ENCODE measurements at regions not wholly inside any gene's neighbourhood (a gene's known extent, or its start where the extent isn't known, plus 50 kb on each side); places are given as distances from the start of the nearest gene placed in this dataset.

DNA sequence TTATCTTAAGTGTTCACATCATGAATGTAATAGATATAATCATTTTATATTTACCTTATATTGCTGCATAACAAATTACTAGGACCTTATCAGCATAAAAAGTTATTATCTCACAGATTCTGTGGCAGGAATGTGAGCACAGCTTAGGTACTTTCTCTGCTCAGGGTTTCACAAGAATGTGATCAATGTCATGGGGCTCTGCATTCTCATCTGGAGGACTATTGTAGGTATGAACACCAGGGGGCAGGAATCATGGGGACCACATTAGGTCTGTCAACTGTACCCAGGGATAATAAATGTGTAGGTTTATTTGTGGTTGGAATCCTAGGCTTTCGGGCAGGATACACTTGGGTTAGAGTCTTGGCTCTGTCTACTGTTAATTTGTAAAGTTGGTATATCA, 519.2 kb downstream of the ARAP2 start:
- Histone ChIP-seq H3K36me3 (no peaks in the 10 kb centered on the region), H3K4me1 (no peaks in the 10 kb centered on the region), H3K27ac (no peak overlapping the region), H3K4me3 (no peak overlapping the region), H3K9me3 (no peaks in the 10 kb centered on the region), H3K27me3 (no peaks in the 10 kb centered on the region)
- TF ChIP-seq, protein P1, sequence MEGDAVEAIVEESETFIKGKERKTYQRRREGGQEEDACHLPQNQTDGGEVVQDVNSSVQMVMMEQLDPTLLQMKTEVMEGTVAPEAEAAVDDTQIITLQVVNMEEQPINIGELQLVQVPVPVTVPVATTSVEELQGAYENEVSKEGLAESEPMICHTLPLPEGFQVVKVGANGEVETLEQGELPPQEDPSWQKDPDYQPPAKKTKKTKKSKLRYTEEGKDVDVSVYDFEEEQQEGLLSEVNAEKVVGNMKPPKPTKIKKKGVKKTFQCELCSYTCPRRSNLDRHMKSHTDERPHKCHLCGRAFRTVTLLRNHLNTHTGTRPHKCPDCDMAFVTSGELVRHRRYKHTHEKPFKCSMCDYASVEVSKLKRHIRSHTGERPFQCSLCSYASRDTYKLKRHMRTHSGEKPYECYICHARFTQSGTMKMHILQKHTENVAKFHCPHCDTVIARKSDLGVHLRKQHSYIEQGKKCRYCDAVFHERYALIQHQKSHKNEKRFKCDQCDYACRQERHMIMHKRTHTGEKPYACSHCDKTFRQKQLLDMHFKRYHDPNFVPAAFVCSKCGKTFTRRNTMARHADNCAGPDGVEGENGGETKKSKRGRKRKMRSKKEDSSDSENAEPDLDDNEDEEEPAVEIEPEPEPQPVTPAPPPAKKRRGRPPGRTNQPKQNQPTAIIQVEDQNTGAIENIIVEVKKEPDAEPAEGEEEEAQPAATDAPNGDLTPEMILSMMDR (IDR thresholded peaks at IDR 0.05 in 4 of 5, conservative IDR thresholded peaks at IDR 0.05 in 1 of 5): no peak
- TF ChIP-seq POLR2A (IDR thresholded peaks at IDR 0.05): no peak
- ATAC-seq (no peak), DNase-seq (no peak)
- intact Hi-C loops (cut with DNase I; ENCODE audit: low total_unique reads) (no loop called here), in situ Hi-C loops (cut with MboI; ENCODE audit: low sequenced_read_pairs in 4 of 4) (no loop called here)

DNA sequence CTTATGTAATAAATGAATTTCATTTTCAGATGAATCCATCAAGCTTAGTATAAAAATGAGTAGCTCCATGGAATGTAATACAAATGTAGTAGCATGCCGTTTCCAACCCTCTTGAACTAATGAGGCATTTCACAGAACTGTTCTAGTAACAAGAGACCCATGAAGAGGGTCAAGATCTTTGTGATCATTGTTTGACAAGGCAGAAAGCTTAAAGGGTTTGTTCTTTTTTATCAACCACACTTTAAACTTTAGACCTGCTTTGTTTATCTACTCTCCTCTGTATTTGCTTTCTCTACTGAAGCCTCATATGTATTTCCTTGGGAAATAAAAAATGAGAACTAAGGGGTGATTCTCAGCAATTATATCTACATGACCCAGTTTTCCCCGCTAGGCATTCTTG, 513.9 kb downstream of the ARAP2 start:
- Histone ChIP-seq H3K27ac (no peak overlapping the region), H3K4me1 (no peaks in the 10 kb centered on the region), H3K4me3 (no peak overlapping the region), H3K36me3 (no peaks in the 10 kb centered on the region), H3K9me3 (no peaks in the 10 kb centered on the region), H3K27me3 (no peaks in the 10 kb centered on the region)
- no peak for DNase-seq
- in situ Hi-C loops (cut with MboI; ENCODE audit: low sequenced_read_pairs in 4 of 4) (no loop called here), intact Hi-C loops (cut with DNase I; ENCODE audit: low total_unique reads) (no loop called here)
- no peak for ATAC-seq
- no peak for TF ChIP-seq POLR2A (IDR thresholded peaks at IDR 0.05)
- TF ChIP-seq, protein P1 (IDR thresholded peaks at IDR 0.05 in 4 of 5, conservative IDR thresholded peaks at IDR 0.05 in 1 of 5): no peak

DNA sequence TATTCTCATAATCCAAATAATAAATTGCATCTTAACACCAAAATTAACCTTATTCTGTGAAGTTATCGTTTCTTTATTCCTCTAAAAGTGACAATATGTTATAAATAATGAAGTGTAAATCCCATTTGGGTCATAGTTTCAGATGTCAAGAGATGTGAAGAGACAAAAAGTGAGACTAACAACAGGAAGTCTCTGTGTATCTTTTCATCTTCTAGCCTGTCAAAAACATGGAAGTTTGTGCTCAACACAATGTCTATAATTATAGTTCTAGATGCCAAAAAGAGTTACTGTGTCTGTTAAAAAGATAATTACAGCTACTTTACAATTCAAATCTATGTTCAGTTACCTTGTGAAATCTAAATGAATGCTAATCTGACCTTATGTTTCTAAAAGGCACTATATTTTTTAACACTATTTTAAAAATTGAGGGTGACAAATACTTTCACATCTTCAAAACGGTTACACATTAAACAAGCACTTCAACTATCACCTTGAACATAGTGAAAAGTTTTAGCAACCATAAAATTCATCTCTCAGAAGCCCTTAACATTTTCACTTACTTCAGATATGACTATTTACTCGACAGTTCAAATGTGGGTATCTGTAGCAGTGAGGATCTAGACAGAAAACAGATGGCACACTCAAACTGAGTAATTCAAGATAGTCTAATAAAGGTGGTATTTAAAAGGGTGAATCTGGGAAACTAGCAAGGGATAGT, 509.8 kb downstream of the ARAP2 start:
- DNase-seq (no peak), ATAC-seq (no peak)
- Histone ChIP-seq H3K4me1 (no peaks in the 10 kb centered on the region), H3K27me3 (no peaks in the 10 kb centered on the region), H3K4me3 (no peak overlapping the region), H3K27ac (no peak overlapping the region), H3K36me3 (no peaks in the 10 kb centered on the region), H3K9me3 (no peaks in the 10 kb centered on the region)
- TF ChIP-seq, protein P1 (IDR thresholded peaks at IDR 0.05 in 4 of 5, conservative IDR thresholded peaks at IDR 0.05 in 1 of 5): no peak
- TF ChIP-seq POLR2A (IDR thresholded peaks at IDR 0.05): no peak
- intact Hi-C loops (cut with DNase I; ENCODE audit: low total_unique reads): no loop called here
- in situ Hi-C loops (cut with MboI; ENCODE audit: low sequenced_read_pairs in 4 of 4): no loop called here

DNA sequence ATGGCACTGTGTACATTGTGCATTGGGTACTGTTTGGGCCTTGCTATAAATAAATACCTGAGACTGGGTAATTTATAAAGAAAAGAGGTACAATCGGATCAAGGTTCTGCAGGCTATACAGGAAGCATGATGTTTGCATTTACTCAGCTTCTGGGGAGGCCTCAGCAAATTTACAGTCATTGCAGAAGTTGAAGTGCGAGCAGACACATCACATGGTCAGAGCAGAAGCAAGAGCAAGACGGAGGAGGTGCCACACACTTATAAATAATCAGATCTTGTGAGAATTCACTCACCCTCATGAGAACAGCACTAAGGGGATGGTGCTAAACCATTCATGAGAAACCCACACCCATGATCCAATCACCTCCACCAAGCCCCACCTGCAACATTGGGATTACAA, 505.0 kb downstream of the ARAP2 start:
- no peaks in the 10 kb centered on the region for H3K9me3 ChIP-seq
- H3K27ac ChIP-seq: no peak overlapping the region
- no peaks in the 10 kb centered on the region for H3K36me3 ChIP-seq
- ATAC-seq (no peak), DNase-seq (no peak)
- no peaks in the 10 kb centered on the region for H3K4me1 ChIP-seq
- no peak overlapping the region for H3K4me3 ChIP-seq
- intact Hi-C loops (cut with DNase I; ENCODE audit: low total_unique reads): no loop called here
- no peaks in the 10 kb centered on the region for H3K27me3 ChIP-seq
- in situ Hi-C loops (cut with MboI; ENCODE audit: low sequenced_read_pairs in 4 of 4): no loop called here
- TF ChIP-seq, protein P1 (IDR thresholded peaks at IDR 0.05 in 4 of 5, conservative IDR thresholded peaks at IDR 0.05 in 1 of 5): no peak
- TF ChIP-seq POLR2A (IDR thresholded peaks at IDR 0.05): no peak

DNA sequence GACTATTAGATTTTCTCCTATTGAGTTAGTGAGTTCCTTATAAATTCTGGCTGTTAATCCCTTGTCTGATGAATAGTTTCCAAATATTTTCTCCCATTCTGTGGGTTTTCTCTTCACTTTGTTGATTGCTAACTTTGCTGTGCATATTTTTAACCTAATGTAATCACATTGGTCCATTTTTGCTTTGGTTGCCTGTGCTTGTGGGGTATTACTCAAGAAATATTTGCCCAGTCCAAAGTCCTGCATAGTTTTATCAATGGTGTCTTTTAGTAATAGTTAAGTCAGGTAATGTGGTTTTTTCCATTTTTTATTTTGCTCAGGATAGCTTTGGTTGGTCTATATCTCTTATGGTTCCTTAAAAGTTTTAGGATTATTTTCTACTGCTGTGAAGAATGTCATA, 490.3 kb downstream of the ARAP2 start:
- Histone ChIP-seq H3K36me3 (no peaks in the 10 kb centered on the region), H3K27me3 (no peaks in the 10 kb centered on the region), H3K4me1 (no peaks in the 10 kb centered on the region), H3K27ac (no peak overlapping the region), H3K9me3 (no peaks in the 10 kb centered on the region), H3K4me3 (no peak overlapping the region)
- TF ChIP-seq, protein P1 (IDR thresholded peaks at IDR 0.05 in 4 of 5, conservative IDR thresholded peaks at IDR 0.05 in 1 of 5): no peak
- TF ChIP-seq POLR2A (IDR thresholded peaks at IDR 0.05): no peak
- ATAC-seq (no peak), DNase-seq (no peak)
- intact Hi-C loops (cut with DNase I; ENCODE audit: low total_unique reads) (no loop called here), in situ Hi-C loops (cut with MboI; ENCODE audit: low sequenced_read_pairs in 4 of 4) (no loop called here)
